G401.6 (cell line): ENCODE measurements at regions not wholly inside any gene's neighbourhood (a gene's known extent, or its start where the extent isn't known, plus 50 kb on each side); places are given as distances from the start of the nearest gene placed in this dataset.

Experiments used
- FAIRE-seq: peaks from 2 replicates; lab custom pipeline; 2012; peaks lifted over from hg19 to GRCh38; lab: Jason Lieb, UNC

DNA sequence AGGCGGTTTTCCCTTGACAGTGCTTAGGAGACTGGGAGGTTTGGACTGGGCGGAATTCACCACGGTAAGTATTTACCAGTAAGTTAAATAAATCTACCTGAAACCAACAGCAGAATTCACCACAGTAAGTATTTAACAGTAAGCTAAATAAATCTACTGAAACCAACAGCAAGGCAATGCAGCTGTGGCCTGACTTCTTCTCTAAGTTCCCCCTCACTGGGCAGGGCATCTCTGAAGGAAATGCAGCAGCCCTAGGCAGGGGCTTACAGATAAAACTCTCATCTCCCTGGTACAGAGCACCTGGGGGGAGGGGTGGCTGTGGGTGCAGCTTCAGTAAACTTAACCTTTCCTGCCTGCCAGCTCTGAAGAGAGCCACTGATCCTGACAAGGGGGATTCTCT, 432.5 kb upstream of the LRRTM1 start:
- no peak for FAIRE-seq

DNA sequence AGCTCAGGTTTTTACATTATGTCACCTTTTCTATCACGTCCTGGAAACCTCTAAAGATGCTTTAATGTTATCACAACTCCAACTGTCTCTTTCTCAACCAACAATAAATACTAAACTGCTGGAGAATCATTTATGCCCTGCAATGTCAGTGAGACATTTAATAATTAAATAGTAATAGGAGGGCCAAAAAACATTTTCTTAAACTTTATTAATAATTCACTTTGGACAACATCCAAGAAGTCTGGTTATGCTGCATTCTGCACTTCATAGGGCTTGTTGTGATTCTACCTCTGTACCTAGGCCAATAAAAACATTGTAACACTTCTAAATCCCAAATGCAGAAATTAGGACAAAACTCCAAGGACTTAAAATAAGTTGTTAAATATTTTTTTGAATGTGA, 420.4 kb upstream of the LRRTM1 start:
- no peak for FAIRE-seq

DNA sequence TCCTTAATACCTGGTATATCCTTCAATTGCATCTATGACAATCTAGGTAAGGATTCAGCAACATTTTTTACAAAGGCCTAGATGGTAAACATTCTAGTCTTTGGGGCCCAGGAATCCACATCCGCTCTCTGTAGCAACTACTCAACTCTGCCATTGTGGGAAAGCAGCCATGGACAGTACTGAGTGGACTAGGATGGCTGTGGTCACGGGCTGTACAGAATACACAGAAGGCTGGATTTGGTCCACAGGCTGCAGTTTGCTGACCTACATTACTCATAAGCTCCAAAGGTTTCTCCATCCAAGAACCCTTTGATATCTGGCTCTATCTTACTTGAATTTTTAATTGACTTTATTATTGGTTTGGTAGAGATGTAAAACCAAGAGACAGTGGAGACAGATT, 418.3 kb upstream of the LRRTM1 start:
- FAIRE-seq: no peak

DNA sequence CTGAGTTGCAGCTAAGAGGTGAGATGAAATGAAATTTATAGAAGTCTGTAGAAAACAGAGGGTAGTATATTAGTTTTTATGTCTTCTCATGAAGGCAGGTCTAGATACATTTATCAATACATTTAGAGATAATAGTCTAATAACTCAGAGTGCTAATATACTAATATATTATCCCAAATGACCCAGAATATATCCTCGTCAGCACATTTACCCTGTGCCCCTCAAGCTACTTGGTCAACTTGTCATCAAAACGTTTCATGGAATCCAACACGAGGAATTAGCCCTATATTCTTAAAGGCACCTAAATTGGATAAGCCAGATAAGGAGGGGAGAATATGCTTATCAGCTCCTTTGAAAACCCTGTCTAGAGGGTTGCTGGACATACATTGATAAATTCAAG, 415.1 kb upstream of the LRRTM1 start:
- no peak for FAIRE-seq

DNA sequence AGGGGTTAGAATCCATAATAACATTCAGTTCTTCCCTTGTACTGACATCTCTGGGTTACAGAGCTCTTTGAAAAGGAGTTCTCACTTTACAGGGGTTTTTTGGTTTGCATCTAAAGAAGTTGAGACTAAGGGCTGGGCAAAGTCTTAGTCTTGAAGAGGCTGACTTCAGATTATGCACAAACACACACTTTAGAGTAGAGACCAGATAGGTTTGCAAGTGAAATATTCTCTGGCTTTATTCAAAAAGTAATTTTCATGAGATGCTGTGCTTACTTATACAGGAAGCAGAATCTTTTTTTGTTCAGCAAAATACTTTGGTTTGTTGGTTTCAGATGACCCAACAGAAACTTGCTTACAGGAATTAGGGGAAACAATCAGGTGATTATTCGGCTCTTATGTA, 410.9 kb upstream of the LRRTM1 start:
- no peak for FAIRE-seq

DNA sequence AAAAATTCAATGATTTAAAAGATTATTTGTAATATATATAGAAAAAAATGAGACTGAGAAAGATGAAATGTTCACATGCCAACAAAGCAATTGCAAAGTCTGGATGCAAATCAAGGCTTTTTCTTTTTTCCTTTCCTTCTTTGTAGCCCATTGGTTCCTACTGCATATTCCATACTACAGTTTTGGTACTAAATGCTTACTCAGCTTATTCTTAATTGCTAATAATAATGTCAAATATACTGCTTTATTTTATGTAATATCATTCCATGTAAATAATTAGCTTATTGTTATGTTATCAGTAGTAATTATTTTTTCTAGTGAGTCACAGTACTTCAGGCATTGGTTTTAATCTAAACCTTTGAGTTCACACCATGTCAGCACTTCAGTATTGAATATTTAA, 407.4 kb upstream of the LRRTM1 start:
- no peak for FAIRE-seq

DNA sequence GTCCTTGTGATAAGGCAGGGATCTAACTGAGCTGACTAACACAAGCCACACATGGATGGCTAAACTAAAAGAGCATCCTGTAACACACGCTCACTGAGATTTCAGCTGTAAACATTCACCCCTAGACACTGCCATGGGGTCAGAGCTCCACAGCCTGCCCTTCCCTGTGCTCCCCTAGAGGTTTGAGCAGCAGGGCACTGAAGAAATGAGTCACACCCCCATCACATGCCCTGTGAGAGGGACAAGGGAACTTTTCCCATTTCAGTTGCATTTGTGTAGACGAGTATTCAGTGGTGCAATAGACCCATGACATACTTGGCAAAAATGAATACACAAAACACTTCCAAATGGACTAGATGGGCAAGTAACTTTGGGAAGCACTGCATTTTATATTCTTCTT, 402.4 kb upstream of the LRRTM1 start:
- no peak for FAIRE-seq

DNA sequence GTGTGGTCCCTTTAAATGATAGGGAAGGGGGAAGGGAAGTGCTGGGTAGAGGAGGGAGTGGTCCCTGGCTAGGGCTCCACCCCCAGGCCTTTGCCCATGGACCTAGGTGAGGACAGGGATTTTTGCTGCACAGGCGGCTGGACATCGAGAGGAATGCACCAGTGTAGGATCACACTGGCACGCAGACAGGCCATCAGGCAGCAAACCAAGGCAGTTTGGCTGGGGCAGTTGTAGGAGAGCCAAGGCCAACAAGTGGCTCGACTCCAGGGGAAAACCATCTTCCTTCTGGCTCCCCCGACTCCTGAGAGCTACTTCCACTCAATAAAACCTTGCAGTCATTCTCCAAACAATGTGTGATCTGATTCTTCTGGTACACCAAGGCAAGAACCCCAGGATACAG, 402.0 kb upstream of the LRRTM1 start:
- no peak for FAIRE-seq

DNA sequence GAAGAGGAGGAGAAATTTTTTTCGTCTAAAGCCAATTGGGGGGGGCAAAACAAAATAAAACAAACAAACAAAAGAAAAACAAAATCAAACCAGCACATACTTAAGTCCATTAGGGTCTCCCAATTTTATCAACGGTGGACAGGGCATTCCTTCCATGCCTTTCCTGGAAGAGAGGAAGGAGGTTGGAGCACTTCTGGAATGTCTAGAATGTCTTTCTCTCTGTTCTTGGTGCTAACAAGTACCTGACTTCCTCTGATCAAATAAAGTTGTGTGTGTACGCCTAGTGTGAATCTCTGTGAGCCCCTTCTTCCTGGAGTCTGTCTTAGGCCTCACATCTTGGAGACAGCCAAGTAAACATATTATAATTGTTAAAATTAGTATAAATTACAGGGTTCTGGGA, 399.0 kb upstream of the LRRTM1 start:
- FAIRE-seq: no peak

DNA sequence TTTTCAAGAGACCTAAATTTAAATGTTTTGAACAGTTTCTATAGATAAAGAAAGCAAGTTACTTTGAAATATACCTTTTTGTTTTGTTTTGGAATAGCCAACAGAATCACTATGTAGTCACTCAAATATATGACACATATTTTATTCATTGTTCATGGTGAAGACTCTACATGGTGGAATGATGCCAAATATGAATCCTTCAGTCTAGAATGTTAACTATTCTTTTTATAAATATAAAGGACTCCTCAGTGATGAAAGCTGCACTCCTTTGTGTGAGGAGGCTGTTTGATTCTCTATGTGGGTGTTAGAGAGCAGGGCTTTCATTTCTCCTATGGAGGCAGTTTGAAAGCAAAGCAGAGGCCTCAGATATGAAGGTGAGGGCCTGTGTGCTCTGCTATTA, 396.4 kb upstream of the LRRTM1 start:
- FAIRE-seq: no peak
